GM23338 (cell line): ENCODE measurements at regions not wholly inside any gene's neighbourhood (a gene's known extent, or its start where the extent isn't known, plus 50 kb on each side); places are given as distances from the start of the nearest gene placed in this dataset.

Experiments used
- ATAC-seq: fragments of 200-7000 bp; cut with Tn5 transposase; 3 replicates; pipeline ENCODE4 v1.9.1; 2020
- DNase-seq: peaks from one replicate; pipeline ENCODE4 v3.0.0-alpha.2; 2015; ENCODE audit warnings: low spot score
- H2AFZ ChIP-seq: fragments of 200-600 bp; sonication (generic); 2 replicates; pipeline ENCODE4 v1.8.0; 2016; ENCODE audit warnings: antibody characterized with exemption, mild to moderate bottlenecking, moderate library complexity
- H3F3A ChIP-seq: fragments of 200-600 bp; sonication (generic); replicated peaks from 2 replicates; pipeline ENCODE4 v1.8.0; 2017; ENCODE audit warnings: antibody characterized with exemption, mixed run types, low read depth
- H3K27ac ChIP-seq: fragments of 200-600 bp; sonication (generic); 2 replicates; pipeline ENCODE4 v1.6.1; 2016; ENCODE audit warnings: low read depth
- H3K27me3 ChIP-seq: fragments of 200-600 bp; sonication (generic); 2 replicates; pipeline ENCODE4 v1.8.0; 2016; ENCODE audit warnings: mild to moderate bottlenecking, mixed run types, moderate library complexity; ENCODE audit not compliant: insufficient read depth
- H3K36me3 ChIP-seq: fragments of 200-600 bp; sonication (generic); 2 replicates; pipeline ENCODE4 v1.8.0; 2016; ENCODE audit warnings: mild to moderate bottlenecking; ENCODE audit not compliant: insufficient read depth
- H3K4me1 ChIP-seq: fragments of 200-600 bp; sonication (generic); 2 replicates; pipeline ENCODE4 v1.8.0; 2016; ENCODE audit warnings: mild to moderate bottlenecking, moderate library complexity; ENCODE audit not compliant: insufficient read depth
- H3K4me2 ChIP-seq: fragments of 200-600 bp; sonication (generic); 2 replicates; pipeline ENCODE4 v1.7.1; 2017; ENCODE audit warnings: mixed run types
- H3K4me3 ChIP-seq: fragments of 200-600 bp; sonication (generic); 2 replicates; pipeline ENCODE4 v1.6.1; 2016; ENCODE audit warnings: mixed run types
- H3K79me2 ChIP-seq: fragments of 200-600 bp; sonication (generic); replicated peaks from 2 replicates; pipeline ENCODE4 v1.8.0; 2017; ENCODE audit warnings: mild to moderate bottlenecking; ENCODE audit not compliant: insufficient read depth
- H3K9me2 ChIP-seq: fragments of 200-600 bp; sonication (generic); 2 replicates; pipeline ENCODE4 v1.8.0; 2017; ENCODE audit not compliant: insufficient read depth
- H4K20me1 ChIP-seq: fragments of 200-600 bp; sonication (generic); replicated peaks from 2 replicates; pipeline ENCODE4 v1.8.0; 2017; ENCODE audit warnings: mild to moderate bottlenecking; ENCODE audit not compliant: insufficient read depth
- H3K27ac Mint-ChIP-seq: 2 replicates; pipeline ENCODE4 v1.8.0; 2020; ENCODE audit warnings: inconsistent platforms, mild to moderate bottlenecking, moderate library complexity, mixed read lengths
- H3K27me3 Mint-ChIP-seq: 3 replicates; pipeline ENCODE4 v1.8.0; 2022; ENCODE audit warnings: low read depth, mild to moderate bottlenecking, moderate library complexity, mixed read lengths, inconsistent platforms; ENCODE audit not compliant: insufficient read depth, poor library complexity
- H3K36me3 Mint-ChIP-seq: 3 replicates; pipeline ENCODE4 v1.8.0; 2021; ENCODE audit warnings: low read depth, mild to moderate bottlenecking, inconsistent platforms, moderate library complexity, mixed read lengths
- H3K4me1 Mint-ChIP-seq: 3 replicates; pipeline ENCODE4 v1.8.0; 2020; ENCODE audit warnings: mild to moderate bottlenecking, inconsistent platforms, mixed read lengths
- H3K4me3 Mint-ChIP-seq: 3 replicates; pipeline ENCODE4 v1.8.0; 2021; ENCODE audit warnings: moderate library complexity, mild to moderate bottlenecking, inconsistent platforms, mixed read lengths
- H3K9me3 Mint-ChIP-seq: 3 replicates; pipeline ENCODE4 v1.8.0; 2020; ENCODE audit warnings: moderate library complexity, mild to moderate bottlenecking, inconsistent platforms, mixed read lengths
- CREB1 ChIP-seq: fragments of 250-450 bp; sonication (Bioruptor Pico); IDR thresholded peaks from 2 replicates; pipeline ENCODE4 v1.5.0; 2020; ENCODE audit warnings: low read depth, mild to moderate bottlenecking, moderate library complexity
- CTCF ChIP-seq, 2 experiments: fragments of 200-600 bp in 1 of 2; sonication (generic) in 1 of 2; conservative IDR thresholded peaks; 2 replicates each; pipeline versions ENCODE4 v1.5.1 to v1.6.1; 2016 to 2017; ENCODE audit warnings: antibody characterized with exemption in 2 of 2, low read depth in 2 of 2, mild to moderate bottlenecking in 2 of 2, moderate library complexity in 1 of 2
- EZH2 ChIP-seq: fragments of 200-600 bp; sonication (generic); IDR thresholded peaks from one replicate; pipeline ENCODE4 v1.8.0; 2017; ENCODE audit warnings: antibody characterized with exemption, mild to moderate bottlenecking, low read depth; ENCODE audit not compliant: unreplicated experiment
- JUNB ChIP-seq: IDR thresholded peaks from one replicate; pipeline ENCODE4 v1.6.1; 2016; ENCODE audit warnings: antibody characterized with exemption; ENCODE audit not compliant: unreplicated experiment
- POLR2AphosphoS5 ChIP-seq: IDR thresholded peaks from 2 replicates; pipeline ENCODE4 v1.6.1; 2016; ENCODE audit warnings: antibody characterized with exemption, low read depth
- REST ChIP-seq: IDR thresholded peaks from one replicate; pipeline ENCODE4 v1.6.1; 2018; ENCODE audit warnings: antibody characterized with exemption; ENCODE audit not compliant: unreplicated experiment
- STAT1 ChIP-seq: IDR thresholded peaks from one replicate; pipeline ENCODE4 v1.6.1; 2016; ENCODE audit warnings: antibody characterized with exemption; ENCODE audit not compliant: unreplicated experiment
- ZNF114 ChIP-seq: fragments of 250-450 bp; sonication (Bioruptor Pico); IDR thresholded peaks from 2 replicates; pipeline ENCODE4 v1.5.0; 2020; ENCODE audit warnings: mild to moderate bottlenecking, moderate library complexity
- ZNF331 ChIP-seq: fragments of 250-450 bp; sonication (Bioruptor Pico); IDR thresholded peaks from 2 replicates; pipeline ENCODE4 v1.5.0; 2020; ENCODE audit warnings: low read depth, mild to moderate bottlenecking, moderate library complexity
- ZNF462 ChIP-seq: fragments of 250-450 bp; sonication (Bioruptor Pico); IDR thresholded peaks from 2 replicates; pipeline ENCODE4 v1.5.0; 2020; ENCODE audit warnings: mild to moderate bottlenecking, moderate library complexity

- TF ChIP-seq EZH2: no peak
- no peak for TF ChIP-seq ZNF331 (CRISPR knock-in tag)
- TF ChIP-seq ZNF462 (CRISPR knock-in tag): no peak
- TF ChIP-seq ZNF114 (CRISPR knock-in tag): no peak
- TF ChIP-seq REST: no peak
- no peak for TF ChIP-seq CREB1 (CRISPR knock-in tag)
- no peak for TF ChIP-seq STAT1
- TF ChIP-seq JUNB: no peak
- TF ChIP-seq CTCF (conservative IDR thresholded peaks at IDR 0.05; ENCODE audit: low read depth in 2 of 2): no peak
- TF ChIP-seq POLR2AphosphoS5: no peak
- H3K4me3 ChIP-seq: no peak overlapping the region
- H3K4me1 ChIP-seq: no peaks in the 10 kb centered on the region
- Mint-ChIP-seq H3K4me3 (no peak overlapping the region), H3K4me1 (no peaks in the 10 kb centered on the region), H3K27ac (no peak overlapping the region), H3K36me3 (no peaks in the 10 kb centered on the region), H3K9me3 (no peaks in the 10 kb centered on the region), H3K27me3 (no peaks in the 10 kb centered on the region)
- no peak overlapping the region for H2AFZ ChIP-seq
- no peaks in the 10 kb centered on the region for H3F3A ChIP-seq
- no peak overlapping the region for H3K27ac ChIP-seq
- no peaks in the 10 kb centered on the region for H4K20me1 ChIP-seq
- H3K9me2 ChIP-seq: no peaks in the 10 kb centered on the region
- ATAC-seq (no peak), DNase-seq (no peak)
- H3K79me2 ChIP-seq: no peaks in the 10 kb centered on the region
- H3K36me3 ChIP-seq: no peaks in the 10 kb centered on the region
- no peaks in the 10 kb centered on the region for H3K27me3 ChIP-seq
- no peak overlapping the region for H3K4me2 ChIP-seq
Observed at GRCh38 chr14:29217813-29218450, 451.3 kb downstream of the FOXG1 start.
